ENCODE measurements at regions not wholly inside any gene's neighbourhood (a gene's known extent, or its start where the extent isn't known, plus 50 kb on each side); places are given as distances from the start of the nearest gene placed in this dataset.

DNA sequence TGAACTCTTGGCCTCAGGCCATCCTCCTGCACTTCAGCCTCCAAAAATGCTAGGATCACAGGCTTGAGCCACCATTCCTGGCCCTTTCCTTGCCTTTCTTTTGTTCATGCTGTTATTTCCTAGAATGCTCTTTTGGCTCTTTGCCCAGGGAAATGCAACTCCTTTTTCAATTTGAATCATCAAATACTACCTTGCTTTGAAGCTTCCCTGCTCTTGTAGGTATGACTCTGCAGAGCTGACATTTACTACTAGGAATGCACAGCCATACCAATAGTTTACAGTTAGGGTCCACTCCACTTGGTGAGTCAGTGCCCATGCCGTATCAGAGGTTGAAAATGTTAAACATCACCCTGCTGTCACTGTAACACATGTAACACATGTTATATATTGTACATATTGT lies 107.0 kb upstream of the CRY1 start:
- TF ChIP-seq, protein P1, sequence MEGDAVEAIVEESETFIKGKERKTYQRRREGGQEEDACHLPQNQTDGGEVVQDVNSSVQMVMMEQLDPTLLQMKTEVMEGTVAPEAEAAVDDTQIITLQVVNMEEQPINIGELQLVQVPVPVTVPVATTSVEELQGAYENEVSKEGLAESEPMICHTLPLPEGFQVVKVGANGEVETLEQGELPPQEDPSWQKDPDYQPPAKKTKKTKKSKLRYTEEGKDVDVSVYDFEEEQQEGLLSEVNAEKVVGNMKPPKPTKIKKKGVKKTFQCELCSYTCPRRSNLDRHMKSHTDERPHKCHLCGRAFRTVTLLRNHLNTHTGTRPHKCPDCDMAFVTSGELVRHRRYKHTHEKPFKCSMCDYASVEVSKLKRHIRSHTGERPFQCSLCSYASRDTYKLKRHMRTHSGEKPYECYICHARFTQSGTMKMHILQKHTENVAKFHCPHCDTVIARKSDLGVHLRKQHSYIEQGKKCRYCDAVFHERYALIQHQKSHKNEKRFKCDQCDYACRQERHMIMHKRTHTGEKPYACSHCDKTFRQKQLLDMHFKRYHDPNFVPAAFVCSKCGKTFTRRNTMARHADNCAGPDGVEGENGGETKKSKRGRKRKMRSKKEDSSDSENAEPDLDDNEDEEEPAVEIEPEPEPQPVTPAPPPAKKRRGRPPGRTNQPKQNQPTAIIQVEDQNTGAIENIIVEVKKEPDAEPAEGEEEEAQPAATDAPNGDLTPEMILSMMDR (IDR thresholded peaks at IDR 0.05), result no peak

DNA sequence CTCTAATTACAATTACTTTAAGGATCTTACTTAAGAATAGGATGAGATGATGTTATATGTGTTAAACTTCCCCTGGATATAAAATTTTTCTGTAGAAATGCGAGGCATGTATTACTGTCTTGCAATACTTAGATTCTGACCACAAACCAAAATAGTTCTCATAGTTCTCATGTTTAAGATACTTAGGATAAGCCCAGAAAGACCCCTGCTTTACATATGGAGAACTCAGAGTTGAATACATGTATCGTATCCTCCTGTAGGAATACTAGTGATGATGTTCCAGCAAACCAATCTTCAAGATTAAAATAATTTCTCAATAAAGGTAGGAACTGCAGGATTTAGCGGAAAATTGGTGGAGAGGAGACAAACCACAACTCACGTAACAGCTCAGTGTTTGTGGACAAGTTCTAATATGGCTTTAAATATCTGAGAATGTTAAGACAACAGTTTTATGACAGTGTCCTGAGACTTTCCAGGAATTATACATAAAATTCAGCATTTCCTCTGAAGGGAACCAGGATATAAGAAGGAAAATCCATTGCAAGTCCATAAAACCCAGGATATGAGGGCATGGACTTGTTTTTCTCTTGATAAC lies 114.7 kb upstream of the CRY1 start:
- TF ChIP-seq, protein P1 (IDR thresholded peaks at IDR 0.05), result no peak

DNA sequence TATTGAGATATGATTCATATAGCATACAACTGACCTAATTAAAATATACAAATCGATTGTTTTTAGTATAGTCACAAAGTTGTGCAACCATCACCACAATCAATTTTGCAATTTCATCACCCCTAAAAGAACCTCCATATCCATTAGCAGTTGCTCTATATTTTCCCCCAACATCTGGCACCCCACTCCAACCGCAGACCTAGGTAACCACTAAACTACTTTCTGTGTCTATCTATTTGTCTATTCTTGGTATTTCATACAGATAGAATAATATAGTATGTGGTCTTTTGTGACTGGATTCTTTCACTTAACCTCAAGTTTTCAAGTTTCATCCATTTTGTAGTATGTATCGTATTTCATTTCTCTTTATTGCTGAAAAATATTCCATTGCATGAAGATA lies 126.0 kb upstream of the CRY1 start:
- TF ChIP-seq, protein P1 (IDR thresholded peaks at IDR 0.05), result no peak

- TF ChIP-seq, protein P1 (IDR thresholded peaks at IDR 0.05), result no peak
These were observed 128.6 kb upstream of the CRY1 start for GRCh38 chr12:107221913-107222312.

DNA sequence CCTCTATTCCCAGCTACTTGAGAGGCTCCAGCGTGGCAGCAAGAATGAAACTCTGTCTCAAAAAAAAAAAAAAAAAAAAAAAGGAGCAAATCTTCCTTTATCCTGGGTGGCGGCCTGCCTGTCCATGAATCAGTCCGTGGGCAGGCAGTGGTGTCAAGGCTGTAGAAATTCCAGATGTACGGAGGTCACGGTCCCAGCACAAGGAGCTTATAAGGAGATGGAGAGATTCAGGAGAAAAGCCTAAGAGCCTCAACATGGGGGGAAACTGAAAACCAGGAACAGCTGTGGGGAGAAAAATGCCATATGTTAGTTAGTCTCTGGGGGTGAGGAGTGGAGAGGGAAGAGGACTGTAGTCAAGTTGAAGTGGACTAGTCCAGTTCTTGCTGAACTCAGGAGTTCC lies 130.5 kb upstream of the CRY1 start:
- TF ChIP-seq, protein P1 (IDR thresholded peaks at IDR 0.05), result no peak

GRCh38 chr12:107225635-107226034 lies 132.3 kb upstream of the CRY1 start:
- TF ChIP-seq, protein P1 (IDR thresholded peaks at IDR 0.05), result no peak

GRCh38 chr12:107226126-107226525 lies 132.8 kb upstream of the CRY1 start:
- TF ChIP-seq, protein P1 (IDR thresholded peaks at IDR 0.05), result no peak

GRCh38 chr12:107228076-107228475 lies 134.7 kb upstream of the CRY1 start:
- TF ChIP-seq, protein P1 (IDR thresholded peaks at IDR 0.05), result no peak

Data from LNCAP (cell line).